Lower leg skin (tissue), 4 donors: ENCODE measurements at regions not wholly inside any gene's neighbourhood (a gene's known extent, or its start where the extent isn't known, plus 50 kb on each side); places are given as distances from the start of the nearest gene placed in this dataset.

Experiments
- DNase-seq, 2 donors: peaks; one replicate each; pipeline ENCODE4 v3.0.0-alpha.2; 2019; ENCODE audit warnings: low spot score in 2 of 2
- H3K4me3 ChIP-seq: fragments of 200-600 bp; sonication (generic); 2 replicates; pipeline ENCODE4 v1.5.1; 2017; ENCODE audit warnings: mild to moderate bottlenecking, low read depth; ENCODE audit not compliant: poor library complexity, severe bottlenecking
- CTCF ChIP-seq, 3 donors: fragments of 450-650 bp; IDR thresholded peaks; one replicate each; pipeline ENCODE4 v1.5.1; 2016; ENCODE audit warnings: antibody characterized with exemption in 3 of 3, mild to moderate bottlenecking in 3 of 3, moderate library complexity in 2 of 3
- POLR2A ChIP-seq, 2 donors: fragments of 450-650 bp; IDR thresholded peaks; one replicate each; pipeline ENCODE4 v1.6.1; 2016 to 2017; ENCODE audit warnings: antibody characterized with exemption in 2 of 2, mild to moderate bottlenecking in 1 of 2, moderate library complexity in 1 of 2
- WGBS, 2 donors: methylation state at CpG; one replicate each; pipeline ENCODE4 v1.1.5; 2018; 5-methylcytosine and 5-hydroxymethylcytosine counted together
- intact Hi-C: fragments of 100-400 bp; cut with DNase I; formaldehyde crosslinking; loops from one replicate; pipeline ENCODE4 v1.15.0; 2023; ENCODE audit warnings: low total_unique reads

GRCh38 chr16:79407005-79407404 lies 193.5 kb downstream of the MAF start:
- no peak overlapping the region for H3K4me3 ChIP-seq
- intact Hi-C loops, result no loop called here
- WGBS, 2 donors, result 71 to 80% methylated on average over 12 of the region's 12 CpGs
- DNase-seq, result no peak
- TF ChIP-seq CTCF (IDR thresholded peaks at IDR 0.05), result no peak
- TF ChIP-seq POLR2A (IDR thresholded peaks at IDR 0.05), result no peak

GRCh38 chr16:79404571-79404970 lies 196.0 kb downstream of the MAF start:
- no peak overlapping the region for H3K4me3 ChIP-seq
- intact Hi-C loops, result no loop called here
- 85 to 90% methylated on average over 7 of the region's 7 CpGs for WGBS, 2 donors

GRCh38 chr16:79403534-79403933 lies 197.0 kb downstream of the MAF start:
- no peak overlapping the region for H3K4me3 ChIP-seq
- no peak for TF ChIP-seq POLR2A (IDR thresholded peaks at IDR 0.05)
- TF ChIP-seq CTCF (IDR thresholded peaks at IDR 0.05), result no peak
- intact Hi-C loops, result no loop called here
- WGBS, 2 donors, result 94% methylated on average over 4 of the region's 4 CpGs
- no peak for DNase-seq

More at GRCh38 chr16:79404571-79404970, 196.0 kb downstream of the MAF start:
- TF ChIP-seq CTCF (IDR thresholded peaks at IDR 0.05) (no peak), POLR2A (IDR thresholded peaks at IDR 0.05) (no peak)
- DNase-seq, result no peak

- DNase-seq, result peak in 1 of 2 donors; percentile 57
- intact Hi-C loops, result no loop called here
- WGBS, 2 donors, result 80 to 88% methylated on average over 6 of the region's 6 CpGs
- TF ChIP-seq CTCF (IDR thresholded peaks at IDR 0.05) (no peak), POLR2A (IDR thresholded peaks at IDR 0.05) (no peak)
- H3K4me3 ChIP-seq, result no peak overlapping the region
These were observed 197.6 kb downstream of the MAF start for GRCh38 chr16:79402920-79403319.

GRCh38 chr16:79402356-79402755 lies 198.2 kb downstream of the MAF start:
- peak in 1 of 2 donors; percentile 78 for DNase-seq
- TF ChIP-seq CTCF (IDR thresholded peaks at IDR 0.05), result no peak
- no peak for TF ChIP-seq POLR2A (IDR thresholded peaks at IDR 0.05)
- 48 to 60% methylated on average over 5 of the region's 5 CpGs for WGBS, 2 donors
- intact Hi-C loops, result no loop called here
- H3K4me3 ChIP-seq, result no peak overlapping the region

- DNase-seq, result peak in 1 of 2 donors; percentile 6
- intact Hi-C loops, result no loop called here
- H3K4me3 ChIP-seq, result no peak overlapping the region
- 100% methylated on average over 1 of the region's 1 CpG for WGBS, 2 donors
- TF ChIP-seq POLR2A (IDR thresholded peaks at IDR 0.05) (no peak), CTCF (IDR thresholded peaks at IDR 0.05) (no peak)
These were observed 198.8 kb downstream of the MAF start for GRCh38 chr16:79401782-79402181.
